HEK293 (cell line): ENCODE measurements at regions not wholly inside any gene's neighbourhood (a gene's known extent, or its start where the extent isn't known, plus 50 kb on each side); places are given as distances from the start of the nearest gene placed in this dataset.

Source experiments
- BCL11B ChIP-seq: fragments of 450-650 bp; formaldehyde crosslinking; IDR thresholded peaks from 2 replicates; pipeline ENCODE4 v1.5.1; 2016; ENCODE audit warnings: low read depth, missing biosample characterization, missing genetic modification characterization
- GLI4 ChIP-seq: fragments of 450-650 bp; formaldehyde crosslinking; IDR thresholded peaks from 2 replicates; pipeline ENCODE4 v1.5.1; 2016; ENCODE audit warnings: missing biosample characterization, missing genetic modification characterization
- HOXA7 ChIP-seq: sonication (generic); formaldehyde crosslinking; IDR thresholded peaks from 2 replicates; pipeline ENCODE4 v1.8.1; 2022; ENCODE audit warnings: missing genetic modification reagents, borderline replicate concordance
- HOXC10 ChIP-seq: sonication (generic); formaldehyde crosslinking; IDR thresholded peaks from 2 replicates; pipeline ENCODE4 v1.8.1; 2023; ENCODE audit warnings: mild to moderate bottlenecking, missing genetic modification reagents
- HOXD13 ChIP-seq: sonication (generic); formaldehyde crosslinking; IDR thresholded peaks from 2 replicates; pipeline ENCODE4 v1.8.0; 2022; ENCODE audit warnings: missing genetic modification reagents, borderline replicate concordance
- IKZF3 ChIP-seq: fragments of 450-650 bp; IDR thresholded peaks from 2 replicates; pipeline ENCODE4 v1.5.0; 2018; ENCODE audit warnings: missing biosample characterization, mild to moderate bottlenecking, missing genetic modification characterization, moderate library complexity
- SETDB1 ChIP-seq: IDR thresholded peaks from one replicate; pipeline ENCODE4 v1.6.1; 2017; ENCODE audit warnings: mild to moderate bottlenecking, low read length, moderate library complexity, mixed read lengths; ENCODE audit not compliant: insufficient read length
- TRIM28 ChIP-seq: IDR thresholded peaks from 2 replicates; pipeline ENCODE4 v1.6.1; 2011; ENCODE audit warnings: low read length, control low read depth, borderline replicate concordance
- ZNF121 ChIP-seq: fragments of 450-650 bp; formaldehyde crosslinking; IDR thresholded peaks from 2 replicates; pipeline ENCODE4 v1.5.1; 2016; ENCODE audit warnings: missing biosample characterization, missing genetic modification characterization
- ZNF138 ChIP-seq: fragments of 450-650 bp; formaldehyde crosslinking; IDR thresholded peaks from 2 replicates; pipeline ENCODE4 v1.5.1; 2016; ENCODE audit warnings: missing biosample characterization, missing genetic modification characterization, borderline replicate concordance
- ZNF157 ChIP-seq: fragments of 450-650 bp; formaldehyde crosslinking; IDR thresholded peaks from 2 replicates; pipeline ENCODE4 v1.5.1; 2016; ENCODE audit warnings: missing biosample characterization, missing genetic modification characterization
- ZNF2 ChIP-seq: fragments of 450-650 bp; formaldehyde crosslinking; IDR thresholded peaks from 2 replicates; pipeline ENCODE4 v1.5.1; 2016; ENCODE audit warnings: missing biosample characterization, missing genetic modification characterization
- ZNF211 ChIP-seq: fragments of 450-650 bp; formaldehyde crosslinking; IDR thresholded peaks from 2 replicates; pipeline ENCODE4 v1.5.1; 2016; ENCODE audit warnings: low read depth, missing biosample characterization, missing genetic modification characterization
- ZNF223 ChIP-seq: fragments of 450-650 bp; formaldehyde crosslinking; IDR thresholded peaks from 2 replicates; pipeline ENCODE4 v1.5.1; 2016; ENCODE audit warnings: missing biosample characterization, missing genetic modification characterization
- ZNF302 ChIP-seq: fragments of 450-650 bp; formaldehyde crosslinking; IDR thresholded peaks from 2 replicates; pipeline ENCODE4 v1.5.1; 2016; ENCODE audit warnings: missing biosample characterization, missing genetic modification characterization, low read depth
- ZNF394 ChIP-seq: fragments of 450-650 bp; formaldehyde crosslinking; IDR thresholded peaks from 2 replicates; pipeline ENCODE4 v1.5.1; 2016; ENCODE audit warnings: missing biosample characterization, missing genetic modification characterization, mild to moderate bottlenecking, moderate library complexity, borderline replicate concordance
- ZNF549 ChIP-seq: fragments of 450-650 bp; IDR thresholded peaks from 2 replicates; pipeline ENCODE4 v1.5.1; 2018; ENCODE audit warnings: missing biosample characterization, missing genetic modification characterization, mild to moderate bottlenecking, inconsistent platforms, moderate library complexity
- ZNF560 ChIP-seq: fragments of 450-650 bp; formaldehyde crosslinking; IDR thresholded peaks from 2 replicates; pipeline ENCODE4 v1.5.1; 2017; ENCODE audit warnings: missing biosample characterization, missing genetic modification characterization, borderline replicate concordance
- ZNF571 ChIP-seq: fragments of 450-650 bp; formaldehyde crosslinking; IDR thresholded peaks from 2 replicates; pipeline ENCODE4 v1.5.0; 2017; ENCODE audit warnings: missing biosample characterization, missing genetic modification characterization
- ZNF596 ChIP-seq: fragments of 450-650 bp; IDR thresholded peaks from 2 replicates; pipeline ENCODE4 v1.5.0; 2018; ENCODE audit warnings: missing biosample characterization, mild to moderate bottlenecking, missing genetic modification characterization, moderate library complexity
- ZNF629 ChIP-seq: fragments of 450-650 bp; formaldehyde crosslinking; IDR thresholded peaks from 2 replicates; pipeline ENCODE4 v1.5.1; 2017; ENCODE audit warnings: missing biosample characterization, missing genetic modification characterization
- ZNF654 ChIP-seq: fragments of 450-650 bp; formaldehyde crosslinking; IDR thresholded peaks from 2 replicates; pipeline ENCODE4 v1.5.1; 2016; ENCODE audit warnings: low read depth, missing biosample characterization, missing genetic modification characterization
- ZNF658 ChIP-seq: fragments of 450-650 bp; formaldehyde crosslinking; IDR thresholded peaks from 2 replicates; pipeline ENCODE4; 2016; ENCODE audit warnings: missing biosample characterization, missing genetic modification characterization
- ZNF704 ChIP-seq: fragments of 450-650 bp; formaldehyde crosslinking; IDR thresholded peaks from 2 replicates; pipeline ENCODE4 v1.5.1; 2016; ENCODE audit warnings: missing biosample characterization, missing genetic modification characterization
- ZNF747 ChIP-seq: fragments of 450-650 bp; formaldehyde crosslinking; IDR thresholded peaks from 2 replicates; pipeline ENCODE4 v1.5.1; 2016; ENCODE audit warnings: missing biosample characterization, missing genetic modification characterization
- ZNF768 ChIP-seq: fragments of 450-650 bp; formaldehyde crosslinking; IDR thresholded peaks from 2 replicates; pipeline ENCODE4 v1.5.1; 2018; ENCODE audit warnings: missing biosample characterization, mild to moderate bottlenecking, missing genetic modification characterization
- ZSCAN18 ChIP-seq: fragments of 450-650 bp; formaldehyde crosslinking; IDR thresholded peaks from 2 replicates; pipeline ENCODE4 v1.5.1; 2016; ENCODE audit warnings: missing biosample characterization, missing genetic modification characterization
- TF ChIP-seq, protein P1 (sequence below): fragments of 450-650 bp; formaldehyde crosslinking; IDR thresholded peaks from 2 replicates; pipeline ENCODE4 v1.5.1; 2016; ENCODE audit warnings: missing biosample characterization, missing genetic modification characterization, low read depth
- TF ChIP-seq, protein P2 (sequence below): fragments of 450-650 bp; formaldehyde crosslinking; IDR thresholded peaks from 2 replicates; pipeline ENCODE4 v1.5.1; 2016; ENCODE audit warnings: missing biosample characterization, missing genetic modification characterization
- TF ChIP-seq, protein P3 (sequence below): fragments of 450-650 bp; formaldehyde crosslinking; optimal IDR thresholded peaks from 2 replicates; pipeline ENCODE3; 2016; ENCODE audit warnings: missing biosample characterization, mild to moderate bottlenecking, missing genetic modification characterization
- TF ChIP-seq, protein P4 (sequence below): fragments of 450-650 bp; formaldehyde crosslinking; IDR thresholded peaks from 2 replicates; pipeline ENCODE4 v1.5.1; 2016; ENCODE audit warnings: missing biosample characterization, missing genetic modification characterization

DNA sequence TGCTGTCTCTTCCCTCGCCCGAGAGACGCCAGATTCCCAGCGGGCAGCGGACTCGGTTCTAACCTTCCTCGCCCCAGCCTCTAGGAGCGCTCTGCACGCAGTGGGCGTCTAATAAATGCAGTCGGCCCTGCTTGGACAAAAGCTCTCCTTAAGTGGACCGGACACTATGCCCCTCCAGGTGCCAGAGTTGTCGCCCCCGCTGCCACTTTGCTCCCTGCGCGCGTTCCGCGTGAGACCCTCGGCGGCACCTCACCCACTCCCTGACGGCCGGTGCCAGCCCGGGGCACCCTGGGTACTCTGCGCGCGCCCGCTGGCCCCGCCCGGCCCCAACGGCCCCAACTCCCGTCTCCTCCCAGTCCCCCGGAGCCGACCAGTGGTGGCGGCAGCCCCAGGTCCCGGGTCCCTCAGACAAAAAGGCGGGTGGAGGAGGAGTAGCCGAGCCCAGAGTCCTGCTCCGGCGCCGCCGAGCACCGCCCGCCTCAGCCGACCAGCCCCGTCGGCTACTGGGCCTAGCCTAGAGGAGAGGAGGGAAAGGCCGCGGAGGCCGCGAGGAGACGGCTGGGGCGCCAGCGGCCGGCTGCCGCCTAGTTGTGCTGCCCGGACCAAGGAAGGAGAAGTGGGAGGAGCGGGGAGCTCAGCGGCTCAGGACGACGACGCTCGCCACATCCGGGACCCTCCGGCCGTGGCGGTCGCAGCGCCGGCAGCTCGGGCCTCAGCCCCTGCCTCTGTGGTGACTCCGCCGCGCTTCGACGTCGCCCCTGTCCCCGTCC is 123.0 kb downstream of the GOSR1 start (continued):
- TF ChIP-seq, protein P1, sequence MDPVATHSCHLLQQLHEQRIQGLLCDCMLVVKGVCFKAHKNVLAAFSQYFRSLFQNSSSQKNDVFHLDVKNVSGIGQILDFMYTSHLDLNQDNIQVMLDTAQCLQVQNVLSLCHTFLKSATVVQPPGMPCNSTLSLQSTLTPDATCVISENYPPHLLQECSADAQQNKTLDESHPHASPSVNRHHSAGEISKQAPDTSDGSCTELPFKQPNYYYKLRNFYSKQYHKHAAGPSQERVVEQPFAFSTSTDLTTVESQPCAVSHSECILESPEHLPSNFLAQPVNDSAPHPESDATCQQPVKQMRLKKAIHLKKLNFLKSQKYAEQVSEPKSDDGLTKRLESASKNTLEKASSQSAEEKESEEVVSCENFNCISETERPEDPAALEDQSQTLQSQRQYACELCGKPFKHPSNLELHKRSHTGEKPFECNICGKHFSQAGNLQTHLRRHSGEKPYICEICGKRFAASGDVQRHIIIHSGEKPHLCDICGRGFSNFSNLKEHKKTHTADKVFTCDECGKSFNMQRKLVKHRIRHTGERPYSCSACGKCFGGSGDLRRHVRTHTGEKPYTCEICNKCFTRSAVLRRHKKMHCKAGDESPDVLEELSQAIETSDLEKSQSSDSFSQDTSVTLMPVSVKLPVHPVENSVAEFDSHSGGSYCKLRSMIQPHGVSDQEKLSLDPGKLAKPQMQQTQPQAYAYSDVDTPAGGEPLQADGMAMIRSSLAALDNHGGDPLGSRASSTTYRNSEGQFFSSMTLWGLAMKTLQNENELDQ (tag by site-specific recombination): no peak
- TF ChIP-seq ZNF211 (tag by site-specific recombination) (no peak), ZNF747 (tag by site-specific recombination) (no peak), TRIM28 (0 out of 2 replicates have a peak, but pooled peaks have one; percentile 29), ZNF302 (tag by site-specific recombination) (no peak), GLI4 (tag by site-specific recombination) (no peak), ZNF223 (no peak; the same call in 1 of the 2 replicates), ZNF2 (tag by site-specific recombination) (peak; percentile 79), ZNF704 (tag by site-specific recombination) (no peak), ZSCAN18 (tag by site-specific recombination) (no peak), ZNF658 (no peak), HOXA7 (no peak), ZNF549 (tag by site-specific recombination) (no peak), IKZF3 (tag by site-specific recombination) (peak; percentile 82), ZNF157 (tag by site-specific recombination) (no peak), ZNF560 (no peak), ZNF571 (tag by site-specific recombination) (no peak), BCL11B (tag by site-specific recombination) (peak; percentile 80; the same call in 1 of the 2 replicates), ZNF629 (tag by site-specific recombination) (peak; percentile 78), ZNF138 (no peak), ZNF596 (tag by site-specific recombination) (no peak; the same call in 1 of the 2 replicates), HOXD13 (CRISPR knock-in tag) (no peak), ZNF121 (tag by site-specific recombination) (peak; percentile 89; the same call in 1 of the 2 replicates), HOXC10 (CRISPR knock-in tag) (no peak), ZNF768 (tag by site-specific recombination) (no peak), ZNF394 (peak; percentile 95), SETDB1 (no peak), ZNF654 (no peak)
- TF ChIP-seq, protein P2, sequence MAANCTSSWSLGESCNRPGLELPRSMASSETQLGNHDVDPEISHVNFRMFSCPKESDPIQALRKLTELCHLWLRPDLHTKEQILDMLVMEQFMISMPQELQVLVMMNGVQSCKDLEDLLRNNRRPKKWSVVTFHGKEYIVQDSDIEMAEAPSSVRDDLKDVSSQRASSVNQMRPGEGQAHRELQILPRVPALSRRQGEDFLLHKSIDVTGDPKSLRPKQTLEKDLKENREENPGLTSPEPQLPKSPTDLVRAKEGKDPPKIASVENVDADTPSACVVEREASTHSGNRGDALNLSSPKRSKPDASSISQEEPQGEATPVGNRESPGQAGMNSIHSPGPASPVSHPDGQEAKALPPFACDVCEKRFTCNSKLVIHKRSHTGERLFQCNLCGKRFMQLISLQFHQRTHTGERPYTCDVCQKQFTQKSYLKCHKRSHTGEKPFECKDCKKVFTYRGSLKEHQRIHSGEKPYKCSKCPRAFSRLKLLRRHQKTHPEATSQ (tag by site-specific recombination): peak; percentile 87; the same call in 1 of the 2 replicates
- TF ChIP-seq, protein P3, sequence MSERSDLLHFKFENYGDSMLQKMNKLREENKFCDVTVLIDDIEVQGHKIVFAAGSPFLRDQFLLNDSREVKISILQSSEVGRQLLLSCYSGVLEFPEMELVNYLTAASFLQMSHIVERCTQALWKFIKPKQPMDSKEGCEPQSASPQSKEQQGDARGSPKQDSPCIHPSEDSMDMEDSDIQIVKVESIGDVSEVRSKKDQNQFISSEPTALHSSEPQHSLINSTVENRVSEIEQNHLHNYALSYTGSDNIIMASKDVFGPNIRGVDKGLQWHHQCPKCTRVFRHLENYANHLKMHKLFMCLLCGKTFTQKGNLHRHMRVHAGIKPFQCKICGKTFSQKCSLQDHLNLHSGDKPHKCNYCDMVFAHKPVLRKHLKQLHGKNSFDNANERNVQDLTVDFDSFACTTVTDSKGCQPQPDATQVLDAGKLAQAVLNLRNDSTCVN (tag by site-specific recombination): peak; percentile 95
- TF ChIP-seq, protein P4, sequence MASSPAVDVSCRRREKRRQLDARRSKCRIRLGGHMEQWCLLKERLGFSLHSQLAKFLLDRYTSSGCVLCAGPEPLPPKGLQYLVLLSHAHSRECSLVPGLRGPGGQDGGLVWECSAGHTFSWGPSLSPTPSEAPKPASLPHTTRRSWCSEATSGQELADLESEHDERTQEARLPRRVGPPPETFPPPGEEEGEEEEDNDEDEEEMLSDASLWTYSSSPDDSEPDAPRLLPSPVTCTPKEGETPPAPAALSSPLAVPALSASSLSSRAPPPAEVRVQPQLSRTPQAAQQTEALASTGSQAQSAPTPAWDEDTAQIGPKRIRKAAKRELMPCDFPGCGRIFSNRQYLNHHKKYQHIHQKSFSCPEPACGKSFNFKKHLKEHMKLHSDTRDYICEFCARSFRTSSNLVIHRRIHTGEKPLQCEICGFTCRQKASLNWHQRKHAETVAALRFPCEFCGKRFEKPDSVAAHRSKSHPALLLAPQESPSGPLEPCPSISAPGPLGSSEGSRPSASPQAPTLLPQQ (tag by site-specific recombination): peak; percentile 63; the same call in 1 of the 2 replicates
